ENCODE measurements at regions not wholly inside any gene's neighbourhood (a gene's known extent, or its start where the extent isn't known, plus 50 kb on each side); places are given as distances from the start of the nearest gene placed in this dataset.

DNA sequence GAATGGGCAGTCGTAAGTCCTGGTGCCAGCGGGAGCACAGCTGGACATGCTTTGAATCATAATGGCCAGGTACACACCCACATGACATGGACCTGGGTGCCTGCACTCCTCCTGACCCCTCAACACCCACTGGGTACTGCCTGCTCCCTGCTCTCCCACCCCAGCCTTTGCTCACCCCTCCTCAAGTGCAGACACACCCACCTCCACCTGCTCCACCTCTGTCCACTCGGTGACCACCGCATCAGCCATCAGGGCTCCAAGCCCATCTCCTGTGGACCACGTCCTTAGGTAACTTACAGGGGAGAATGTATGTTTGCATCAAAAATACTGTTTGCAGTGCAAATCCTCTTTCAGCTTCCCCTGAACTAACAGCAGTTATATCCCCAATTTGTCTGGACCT, 214.6 kb downstream of the BRD1 start:
- TF ChIP-seq, protein P1, sequence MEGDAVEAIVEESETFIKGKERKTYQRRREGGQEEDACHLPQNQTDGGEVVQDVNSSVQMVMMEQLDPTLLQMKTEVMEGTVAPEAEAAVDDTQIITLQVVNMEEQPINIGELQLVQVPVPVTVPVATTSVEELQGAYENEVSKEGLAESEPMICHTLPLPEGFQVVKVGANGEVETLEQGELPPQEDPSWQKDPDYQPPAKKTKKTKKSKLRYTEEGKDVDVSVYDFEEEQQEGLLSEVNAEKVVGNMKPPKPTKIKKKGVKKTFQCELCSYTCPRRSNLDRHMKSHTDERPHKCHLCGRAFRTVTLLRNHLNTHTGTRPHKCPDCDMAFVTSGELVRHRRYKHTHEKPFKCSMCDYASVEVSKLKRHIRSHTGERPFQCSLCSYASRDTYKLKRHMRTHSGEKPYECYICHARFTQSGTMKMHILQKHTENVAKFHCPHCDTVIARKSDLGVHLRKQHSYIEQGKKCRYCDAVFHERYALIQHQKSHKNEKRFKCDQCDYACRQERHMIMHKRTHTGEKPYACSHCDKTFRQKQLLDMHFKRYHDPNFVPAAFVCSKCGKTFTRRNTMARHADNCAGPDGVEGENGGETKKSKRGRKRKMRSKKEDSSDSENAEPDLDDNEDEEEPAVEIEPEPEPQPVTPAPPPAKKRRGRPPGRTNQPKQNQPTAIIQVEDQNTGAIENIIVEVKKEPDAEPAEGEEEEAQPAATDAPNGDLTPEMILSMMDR (IDR thresholded peaks at IDR 0.05; ENCODE audit: extremely low read depth, missing control alignments): no peak
- no peak for DNase-seq (ENCODE audit: low spot score)

DNA sequence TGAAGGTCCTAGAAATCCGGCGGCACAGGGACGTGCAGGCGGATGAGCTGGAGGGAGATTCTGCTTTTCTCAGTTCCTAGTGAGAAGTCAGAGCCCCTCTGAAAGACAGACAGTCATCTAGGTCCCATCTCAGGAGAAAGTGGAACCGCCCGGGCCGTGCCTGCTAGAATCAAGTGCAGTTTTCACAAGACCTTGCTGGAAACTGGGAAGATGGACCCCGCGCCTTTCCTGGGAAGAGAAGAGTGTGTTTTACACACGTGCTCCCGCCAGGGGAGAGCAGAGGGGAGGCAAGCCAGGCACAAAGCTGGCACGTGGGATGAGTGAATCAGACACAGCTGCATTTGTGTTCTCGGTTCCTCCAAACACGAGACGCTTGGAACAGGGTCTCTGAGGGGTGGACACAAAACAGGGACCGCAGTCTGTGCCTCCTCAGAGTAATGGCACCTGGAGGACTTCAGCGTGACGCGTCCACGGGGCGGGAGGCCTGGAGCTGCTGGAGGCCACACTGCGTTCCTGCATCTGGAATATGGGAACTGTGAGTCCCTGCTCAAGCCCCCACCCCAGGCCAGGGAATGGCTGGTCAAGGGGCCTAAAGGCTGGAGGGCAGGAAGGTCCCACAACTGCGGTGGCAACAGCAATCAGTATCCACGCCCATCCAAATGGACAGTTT, 218.3 kb downstream of the BRD1 start:
- TF ChIP-seq, protein P1 (IDR thresholded peaks at IDR 0.05; ENCODE audit: extremely low read depth, missing control alignments): no peak
- no peak for DNase-seq (ENCODE audit: low spot score)

DNA sequence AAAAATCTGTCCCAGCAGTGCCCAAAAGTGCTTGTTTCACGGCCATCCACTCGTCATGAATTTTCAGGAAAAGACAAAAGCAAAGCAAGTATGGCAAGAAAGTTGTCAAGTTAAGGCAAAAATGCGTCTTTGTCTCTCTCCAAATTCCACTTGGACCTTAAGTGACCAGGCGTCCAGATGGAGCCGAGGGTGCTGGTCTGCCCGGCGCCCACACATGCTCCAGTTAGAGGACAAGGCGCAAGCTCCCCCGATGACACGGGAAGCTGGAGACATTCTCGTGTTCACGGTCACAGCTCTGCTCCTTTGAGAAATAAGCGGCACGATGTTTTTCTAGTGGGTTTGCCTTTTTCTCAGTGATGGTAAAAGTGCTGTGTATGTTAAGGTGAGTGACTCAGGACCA, 219.0 kb downstream of the BRD1 start:
- TF ChIP-seq, protein P1 (IDR thresholded peaks at IDR 0.05; ENCODE audit: extremely low read depth, missing control alignments): no peak
- no peak for DNase-seq (ENCODE audit: low spot score)

DNA sequence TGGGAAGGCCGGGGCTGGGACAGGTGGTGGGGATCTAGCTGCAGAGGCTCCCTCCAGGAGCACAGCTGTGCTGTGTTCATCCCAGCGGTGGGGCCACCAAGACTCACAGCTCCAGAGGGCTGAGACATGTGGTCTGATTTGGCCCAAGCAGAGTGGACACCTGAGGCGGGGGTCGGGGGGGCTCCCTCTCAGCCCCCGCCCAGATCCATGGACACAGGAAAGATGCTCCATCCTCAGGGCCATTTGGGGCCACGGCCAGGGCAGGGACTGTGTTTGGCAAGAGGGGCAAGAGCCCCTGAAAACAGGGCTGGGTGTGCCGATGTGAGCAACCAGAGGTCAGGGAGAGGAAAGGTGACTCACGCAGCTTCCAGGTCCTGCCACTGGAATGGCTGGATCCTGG, 219.4 kb downstream of the BRD1 start:
- TF ChIP-seq, protein P1 (IDR thresholded peaks at IDR 0.05; ENCODE audit: extremely low read depth, missing control alignments): no peak
- no peak for DNase-seq (ENCODE audit: low spot score)

DNA sequence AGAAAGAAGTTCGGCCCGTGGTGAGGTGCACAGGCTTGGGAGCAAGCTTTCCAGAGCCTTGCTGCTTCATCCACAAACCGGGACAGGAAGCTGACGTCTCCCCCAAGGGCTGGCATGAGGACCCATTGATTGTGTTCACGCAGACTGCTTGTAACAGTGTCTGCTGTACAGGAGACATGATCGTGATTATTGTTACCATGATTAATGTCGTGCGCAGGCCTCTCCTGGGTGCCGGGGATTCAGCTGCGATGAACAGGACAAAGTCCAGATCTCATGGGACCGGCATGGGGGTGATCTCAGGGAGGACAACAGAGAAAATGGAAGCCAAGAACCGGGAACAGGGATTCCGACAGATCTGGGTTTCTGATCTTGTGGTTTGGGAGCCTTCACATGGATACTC, 219.9 kb downstream of the BRD1 start:
- TF ChIP-seq, protein P1 (IDR thresholded peaks at IDR 0.05; ENCODE audit: extremely low read depth, missing control alignments): no peak
- DNase-seq (ENCODE audit: low spot score): no peak

DNA sequence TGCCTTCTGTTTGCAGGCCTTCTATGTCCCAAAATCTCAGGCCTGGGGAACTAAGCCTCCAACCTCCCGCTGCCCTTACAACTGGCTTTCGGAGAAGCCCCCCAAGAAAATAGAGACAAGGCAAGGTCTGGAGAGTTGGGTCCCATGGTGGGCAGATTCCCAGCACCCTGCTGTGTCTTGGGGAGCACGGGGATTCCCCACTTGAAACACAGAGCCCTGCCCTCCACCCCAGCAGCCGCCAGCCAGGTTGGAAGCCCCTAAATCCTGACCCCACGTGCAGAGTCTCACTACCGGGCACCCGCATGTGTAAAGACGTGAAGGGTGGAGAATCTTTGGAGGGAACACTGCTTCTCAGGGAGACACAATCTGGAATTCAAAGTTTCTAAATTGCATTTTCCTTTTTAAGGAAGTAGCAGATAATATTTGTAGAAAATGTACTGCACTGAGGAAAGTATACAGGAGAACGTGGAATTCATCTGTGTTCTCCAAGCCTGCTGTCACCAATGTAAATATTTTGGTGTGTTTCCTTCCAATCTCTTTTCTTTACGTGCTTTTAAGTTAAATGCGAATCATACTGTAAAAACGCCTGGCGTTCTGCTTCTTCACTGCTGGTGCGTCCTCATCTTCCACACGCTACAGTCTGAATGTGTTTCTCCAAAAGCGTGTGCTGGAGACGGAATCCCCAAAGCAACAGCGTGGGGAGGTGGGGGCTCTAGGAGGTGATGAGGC, 220.9 kb downstream of the BRD1 start:
- TF ChIP-seq, protein P1 (IDR thresholded peaks at IDR 0.05; ENCODE audit: extremely low read depth, missing control alignments): no peak

DNA sequence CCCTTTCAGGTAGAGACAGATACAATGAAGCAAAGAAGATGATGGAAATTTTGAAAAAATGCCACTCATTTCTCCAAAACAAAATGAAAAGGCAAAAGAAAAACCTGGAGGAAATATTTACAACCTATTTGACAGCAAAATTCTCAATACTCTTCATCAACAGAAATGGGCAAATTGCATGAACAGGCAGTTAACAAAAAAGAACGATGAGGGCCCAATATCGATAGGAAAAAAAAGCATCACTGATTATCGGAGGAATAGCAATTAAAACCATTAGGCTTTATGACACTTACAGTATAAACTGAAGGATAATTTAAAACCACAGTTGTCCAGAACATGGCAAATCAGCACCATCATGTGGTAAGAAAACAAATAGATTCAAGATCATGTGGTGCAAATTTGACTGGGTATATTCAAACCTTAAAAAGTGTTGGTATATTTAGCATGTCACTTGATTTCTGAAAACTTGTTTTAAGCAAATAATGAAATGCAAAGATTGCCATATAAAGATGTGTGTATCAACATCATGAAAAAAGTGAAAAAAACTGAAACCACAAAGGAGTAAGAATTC, 222.9 kb downstream of the BRD1 start:
- no peak for DNase-seq (ENCODE audit: low spot score)
- TF ChIP-seq, protein P1 (IDR thresholded peaks at IDR 0.05; ENCODE audit: extremely low read depth, missing control alignments): no peak

More for the DNA sequence above, 220.9 kb downstream of the BRD1 start:
- no peak for DNase-seq (ENCODE audit: low spot score)

All from GM20000 (cell line).